GM12878 (cell line): ENCODE measurements at regions not wholly inside any gene's neighbourhood (a gene's known extent, or its start where the extent isn't known, plus 50 kb on each side); places are given as distances from the start of the nearest gene placed in this dataset.

ENCODE experiments used
- ATAC-seq: fragments of 200-7000 bp; cut with Tn5 transposase; 3 replicates; pipeline ENCODE4 v1.9.1; 2020; ENCODE audit warnings: mild to moderate bottlenecking, moderate library complexity
- BruUV-seq: library from RNA; stranded (reverse); fragments of 400-500 nt; replicated peaks from 2 replicates; lab custom pipeline; 2021; lab: Mats Ljungman, UMichigan
- CTCF ChIA-PET: fragments of 300-600 bp; sonication (Branson Sonifier 250); formaldehyde crosslinking; extraction: SDS; loops from one replicate; lab custom pipeline; 2021; ENCODE audit warnings: inconsistent platforms; lab: Yijun Ruan, JAX
- POLR2A ChIA-PET: fragments of 350-600 bp; formaldehyde crosslinking; extraction: SDS; loops from one replicate; lab custom pipeline; 2021; ENCODE audit warnings: inconsistent platforms; lab: Charles Lee
- RAD21 ChIA-PET: fragments of 300-600 bp; sonication (Branson Sonifier 250); formaldehyde crosslinking; loops from one replicate; lab custom pipeline; 2023; ENCODE audit warnings: antibody characterized with exemption; ENCODE audit not compliant: unreplicated experiment; lab: Charles Lee
- SMC1A ChIA-PET: fragments of 300-600 bp; sonication (Branson Sonifier 250); formaldehyde crosslinking; loops from one replicate; lab custom pipeline; 2023; ENCODE audit not compliant: unreplicated experiment, uncharacterized antibody; lab: Charles Lee
- DNase-seq: peaks from one replicate; pipeline ENCODE4 v3.0.0-alpha.2; 2011; ENCODE audit warnings: low read depth, low spot score
- FAIRE-seq: peaks from 3 replicates; lab custom pipeline; 2011; peaks lifted over from hg19 to GRCh38; lab: Jason Lieb, UNC
- H2AFZ ChIP-seq: 2 replicates; pipeline ENCODE4 v1.6.0; 2011; ENCODE audit warnings: low read depth, low read length, control low read depth; ENCODE audit not compliant: control insufficient read depth
- H3K27ac ChIP-seq: 2 replicates; pipeline ENCODE4 v1.5.1; 2011; ENCODE audit warnings: control low read depth; ENCODE audit not compliant: control insufficient read depth, insufficient read depth
- H3K27me3 ChIP-seq, 2 experiments: replicated peaks in 1 of 2; 2 replicates each; pipeline versions ENCODE4 v1.6.0 to v1.6.1; 2011; ENCODE audit warnings: low read length in 1 of 2; ENCODE audit not compliant: control insufficient read depth in 2 of 2, insufficient read depth in 2 of 2
- H3K36me3 ChIP-seq, 2 experiments: 2 replicates each; pipeline ENCODE4 v1.5.1; 2011; ENCODE audit warnings: low read length in 1 of 2; ENCODE audit not compliant: control insufficient read depth in 2 of 2, insufficient read depth in 2 of 2
- H3K4me1 ChIP-seq: 2 replicates; pipeline ENCODE4 v1.6.1; 2011; ENCODE audit warnings: mild to moderate bottlenecking, low read length, moderate library complexity, mixed read lengths; ENCODE audit not compliant: control insufficient read depth, insufficient read depth
- H3K4me2 ChIP-seq: 2 replicates; pipeline ENCODE4 v1.6.0; 2011; ENCODE audit warnings: control low read depth; ENCODE audit not compliant: control insufficient read depth, insufficient read depth
- H3K4me3 ChIP-seq: fragments of 200-600 bp; sonication (generic); 2 replicates; pipeline ENCODE4 v1.5.1; 2016
- H3K79me2 ChIP-seq: 2 replicates; pipeline ENCODE4 v1.6.0; 2011; ENCODE audit warnings: low read length; ENCODE audit not compliant: control insufficient read depth, insufficient read depth
- H3K9ac ChIP-seq: 2 replicates; pipeline ENCODE4 v1.8.0; 2011; ENCODE audit warnings: low read length, control low read depth, mixed read lengths; ENCODE audit not compliant: control insufficient read depth, insufficient read depth
- H3K9me3 ChIP-seq: replicated peaks from 3 replicates; pipeline ENCODE4 v1.5.1; 2011; ENCODE audit warnings: mild to moderate bottlenecking, low read length; ENCODE audit not compliant: control insufficient read depth, insufficient read depth
- H4K20me1 ChIP-seq: 2 replicates; pipeline ENCODE4 v1.6.0; 2011; ENCODE audit not compliant: control insufficient read depth, insufficient read depth
- BMI1 ChIP-seq: fragments of 450-650 bp; IDR thresholded peaks from 2 replicates; pipeline ENCODE4 v1.6.1; 2016; ENCODE audit warnings: mild to moderate bottlenecking, moderate library complexity, borderline replicate concordance
- CBFB ChIP-seq: IDR thresholded peaks from 2 replicates; pipeline ENCODE4 v1.6.1; 2016; ENCODE audit warnings: antibody characterized with exemption, low read depth
- CBX5 ChIP-seq: sonication (generic); IDR thresholded peaks from 2 replicates; pipeline ENCODE4 v1.6.1; 2016; ENCODE audit warnings: low read depth, moderate library complexity, mild to moderate bottlenecking, inconsistent platforms
- CREM ChIP-seq: IDR thresholded peaks from 2 replicates; pipeline ENCODE4 v1.6.1; 2014; ENCODE audit warnings: antibody characterized with exemption, low read depth
- DPF2 ChIP-seq: fragments of 450-650 bp; IDR thresholded peaks from 2 replicates; pipeline ENCODE4 v1.6.1; 2017; ENCODE audit warnings: mild to moderate bottlenecking
- FOS ChIP-seq: IDR thresholded peaks from 3 replicates; pipeline ENCODE4 v1.6.1; 2011; ENCODE audit warnings: borderline replicate concordance; ENCODE audit not compliant: insufficient read length; ENCODE audit errors: extremely low read depth
- FOXM1 ChIP-seq: IDR thresholded peaks from 2 replicates; pipeline ENCODE4 v1.6.1; 2012; ENCODE audit warnings: low read depth, mild to moderate bottlenecking, inconsistent platforms, low read length, moderate library complexity
- NFIC ChIP-seq: IDR thresholded peaks from 2 replicates; pipeline ENCODE4 v1.6.1; 2012; ENCODE audit warnings: low read depth, mild to moderate bottlenecking, inconsistent platforms, low read length, moderate library complexity
- NFYA ChIP-seq: IDR thresholded peaks from 2 replicates; pipeline ENCODE4 v1.6.1; 2011; ENCODE audit warnings: low read depth, mild to moderate bottlenecking, low read length, improper control_type of control experiment, borderline replicate concordance
- NFYB ChIP-seq: IDR thresholded peaks from 2 replicates; pipeline ENCODE4 v1.6.1; 2011; ENCODE audit warnings: low read depth, mild to moderate bottlenecking, low read length, improper control_type of control experiment, moderate library complexity; ENCODE audit not compliant: insufficient read depth
- NR2C2 ChIP-seq: IDR thresholded peaks from 2 replicates; pipeline ENCODE4 v1.6.1; 2011; ENCODE audit warnings: borderline replicate concordance, low read depth; ENCODE audit not compliant: control insufficient read depth, insufficient read length
- SUZ12 ChIP-seq: fragments of 200-600 bp; sonication (generic); IDR thresholded peaks from one replicate; pipeline ENCODE4 v1.6.1; 2018; ENCODE audit warnings: antibody characterized with exemption, mild to moderate bottlenecking; ENCODE audit not compliant: unreplicated experiment
- ZBED1 ChIP-seq: IDR thresholded peaks from 2 replicates; pipeline ENCODE4 v1.6.1; 2016; ENCODE audit warnings: borderline replicate concordance
- WGBS: methylation state at CpG from one replicate; pipeline ENCODE4 v1.1.6; 2016; ENCODE audit warnings: low lambda C conversion rate; ENCODE audit not compliant: insufficient replicate concordance, insufficient coverage; ENCODE audit errors: missing lambda C conversion rate; 5-methylcytosine and 5-hydroxymethylcytosine counted together
- in situ Hi-C: fragments of 300-500 bp; cut with MboI; formaldehyde crosslinking; loops from 9 replicates; pipeline ENCODE4 v1.14.3; 2018; ENCODE audit warnings: mixed read lengths
- intact Hi-C: fragments of 100-400 bp; cut with micrococcal nuclease; formaldehyde crosslinking; loops from one replicate; pipeline ENCODE4 v1.14.2; 2022; ENCODE audit not compliant: unreplicated experiment
- TF ChIP-seq, protein P1 (sequence below): IDR thresholded peaks from 2 replicates; pipeline ENCODE4 v1.6.1; 2011; ENCODE audit warnings: mild to moderate bottlenecking, low read depth, low read length, moderate library complexity; ENCODE audit not compliant: insufficient replicate concordance

DNA sequence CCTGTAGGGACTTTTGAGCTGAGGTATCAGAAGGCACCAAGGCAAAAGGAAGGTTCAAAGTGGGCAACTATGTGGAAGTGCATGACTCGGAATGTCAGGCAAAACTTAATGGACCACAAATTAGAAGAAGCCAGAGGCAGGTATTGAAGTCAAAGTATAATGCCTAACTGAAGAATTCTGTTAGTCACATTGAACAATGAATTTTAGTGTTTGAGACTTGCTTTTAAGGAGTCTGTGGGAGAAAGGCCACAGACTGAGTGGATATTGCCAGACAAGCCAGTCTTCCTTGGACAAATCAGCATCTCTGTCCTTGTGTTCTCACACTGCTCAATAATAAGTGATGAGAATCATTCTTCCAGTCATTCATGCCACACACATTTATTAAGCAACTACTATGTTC, 498.9 kb downstream of the STK39 start:
- CTCF ChIA-PET: interaction anchor here (0.9 kb wide), 1 partner anchor 369 kb away, joined by 3 read pairs; no protein-coding TSS in a partner anchor
- BruUV-seq: no TSS peak
- RAD21 ChIA-PET: no interaction called here

More for the DNA sequence above, 498.9 kb downstream of the STK39 start:
- intact Hi-C loops: no loop called here
- in situ Hi-C loops: no loop called here
- no peak overlapping the region for H3K9ac ChIP-seq
- no peaks in the 10 kb centered on the region for H3K36me3 ChIP-seq
- H2AFZ ChIP-seq: no peak overlapping the region
- WGBS: 27% methylated on average over 1 of the region's 1 CpG
- H4K20me1 ChIP-seq: no peaks in the 10 kb centered on the region
- no peaks in the 10 kb centered on the region for H3K79me2 ChIP-seq
- TF ChIP-seq NFYB (no peak), DPF2 (no peak), NFYA (no peak), CREM (no peak), CBFB (no peak), ZBED1 (no peak), SUZ12 (no peak), BMI1 (no peak), CBX5 (no peak), NR2C2 (no peak), FOS (no peak), NFIC (no peak), FOXM1 (no peak)
- TF ChIP-seq, protein P1, sequence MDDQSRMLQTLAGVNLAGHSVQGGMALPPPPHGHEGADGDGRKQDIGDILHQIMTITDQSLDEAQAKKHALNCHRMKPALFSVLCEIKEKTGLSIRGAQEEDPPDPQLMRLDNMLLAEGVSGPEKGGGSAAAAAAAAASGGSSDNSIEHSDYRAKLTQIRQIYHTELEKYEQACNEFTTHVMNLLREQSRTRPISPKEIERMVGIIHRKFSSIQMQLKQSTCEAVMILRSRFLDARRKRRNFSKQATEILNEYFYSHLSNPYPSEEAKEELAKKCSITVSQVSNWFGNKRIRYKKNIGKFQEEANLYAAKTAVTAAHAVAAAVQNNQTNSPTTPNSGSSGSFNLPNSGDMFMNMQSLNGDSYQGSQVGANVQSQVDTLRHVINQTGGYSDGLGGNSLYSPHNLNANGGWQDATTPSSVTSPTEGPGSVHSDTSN: no peak
- TF ChIP-seq, all 136 proteins: peak for 0
- ChIA-PET SMC1A (interaction anchor here (0.6 to 1.1 kb wide), 3 partner anchors 12 to 262 kb away, joined by 3 read pairs; no protein-coding TSS in a partner anchor), POLR2A (no interaction called here)
- DNase-seq (no peak), FAIRE-seq (no peak), ATAC-seq (no peak)
- Histone ChIP-seq H3K27me3 (no peaks in the 10 kb centered on the region; a peak in 1 of 4 replicates), H3K4me3 (no peak overlapping the region), H3K4me1 (no peaks in the 10 kb centered on the region), H3K27ac (no peak overlapping the region), H3K4me2 (no peak overlapping the region), H3K9me3 (no peaks in the 10 kb centered on the region)
